Breast epithelium (tissue), 4 donors: ENCODE measurements at regions not wholly inside any gene's neighbourhood (a gene's known extent, or its start where the extent isn't known, plus 50 kb on each side); places are given as distances from the start of the nearest gene placed in this dataset.

Source experiments
- DNase-seq, 2 donors: peaks; one replicate each; pipeline ENCODE4 v3.0.0-alpha.2; 2019; ENCODE audit warnings: low spot score in 2 of 2
- H3K27ac ChIP-seq, 2 donors: fragments of 200-600 bp; sonication (generic) in 1 of 2; one replicate each; pipeline ENCODE4 v1.5.1; 2016 to 2019; ENCODE audit warnings: mild to moderate bottlenecking in 1 of 2
- H3K27me3 ChIP-seq, 2 donors: fragments of 200-600 bp; sonication (generic) in 1 of 2; one replicate each; pipeline versions ENCODE4 v1.5.1 to v1.6.0; 2017 to 2019; ENCODE audit warnings: control low read depth in 1 of 2, mild to moderate bottlenecking in 1 of 2
- H3K36me3 ChIP-seq: fragments of 200-600 bp; one replicate; pipeline ENCODE4 v1.5.1; 2019
- H3K4me1 ChIP-seq, 2 donors: fragments of 200-600 bp; sonication (generic); one replicate each; pipeline ENCODE4 v1.5.1; 2016 to 2019; ENCODE audit warnings: control low read depth in 1 of 2
- H3K4me3 ChIP-seq, 3 donors: fragments of 200-600 bp; sonication (generic); 1 replicate in 2 of 3; 2 replicates in 1 of 3; pipeline ENCODE4 v1.5.1; 2016 to 2019; ENCODE audit warnings: mild to moderate bottlenecking in 3 of 3, moderate library complexity in 2 of 3
- H3K9me3 ChIP-seq, 2 donors: fragments of 200-600 bp; sonication (generic) in 1 of 2; one replicate each; pipeline ENCODE4 v1.5.1; 2016 to 2019; ENCODE audit warnings: control low read depth in 1 of 2
- POLR2A ChIP-seq: fragments of 450-650 bp; IDR thresholded peaks from one replicate; pipeline ENCODE4 v1.6.1; 2016; ENCODE audit warnings: antibody characterized with exemption, mild to moderate bottlenecking, moderate library complexity
- POLR2AphosphoS5 ChIP-seq, 3 donors: sonication (generic); formaldehyde crosslinking; IDR thresholded peaks; one replicate each; pipeline ENCODE4 v1.6.1; 2017; ENCODE audit warnings: antibody characterized with exemption in 3 of 3
- intact Hi-C: fragments of 100-400 bp; cut with DNase I; formaldehyde crosslinking; loops from one replicate; pipeline ENCODE4 v1.15.1; 2023; ENCODE audit warnings: low total_unique reads
- TF ChIP-seq, protein P1 (sequence below), 3 donors: fragments of 450-650 bp; IDR thresholded peaks; one replicate each; pipeline ENCODE4 v1.5.1; 2016 to 2017; ENCODE audit warnings: antibody characterized with exemption in 3 of 3, mild to moderate bottlenecking in 3 of 3, moderate library complexity in 3 of 3

- Histone ChIP-seq H3K27ac (peak overlapping the region; percentile 52 to 93), H3K36me3 (no peaks in the 10 kb centered on the region), H3K9me3 (no peaks in the 10 kb centered on the region), H3K4me3 (no peak overlapping the region), H3K4me1 (peaks cover 0 to 3% of the 10 kb centered on the region in 2 donors), H3K27me3 (no peaks in the 10 kb centered on the region)
- peak in 1 of 2 donors; percentile 61 for DNase-seq
- TF ChIP-seq, protein P1, sequence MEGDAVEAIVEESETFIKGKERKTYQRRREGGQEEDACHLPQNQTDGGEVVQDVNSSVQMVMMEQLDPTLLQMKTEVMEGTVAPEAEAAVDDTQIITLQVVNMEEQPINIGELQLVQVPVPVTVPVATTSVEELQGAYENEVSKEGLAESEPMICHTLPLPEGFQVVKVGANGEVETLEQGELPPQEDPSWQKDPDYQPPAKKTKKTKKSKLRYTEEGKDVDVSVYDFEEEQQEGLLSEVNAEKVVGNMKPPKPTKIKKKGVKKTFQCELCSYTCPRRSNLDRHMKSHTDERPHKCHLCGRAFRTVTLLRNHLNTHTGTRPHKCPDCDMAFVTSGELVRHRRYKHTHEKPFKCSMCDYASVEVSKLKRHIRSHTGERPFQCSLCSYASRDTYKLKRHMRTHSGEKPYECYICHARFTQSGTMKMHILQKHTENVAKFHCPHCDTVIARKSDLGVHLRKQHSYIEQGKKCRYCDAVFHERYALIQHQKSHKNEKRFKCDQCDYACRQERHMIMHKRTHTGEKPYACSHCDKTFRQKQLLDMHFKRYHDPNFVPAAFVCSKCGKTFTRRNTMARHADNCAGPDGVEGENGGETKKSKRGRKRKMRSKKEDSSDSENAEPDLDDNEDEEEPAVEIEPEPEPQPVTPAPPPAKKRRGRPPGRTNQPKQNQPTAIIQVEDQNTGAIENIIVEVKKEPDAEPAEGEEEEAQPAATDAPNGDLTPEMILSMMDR (IDR thresholded peaks at IDR 0.05) = peak in 1 of 3 donors; percentile 24
- TF ChIP-seq POLR2AphosphoS5 (IDR thresholded peaks at IDR 0.05) (peak; percentile 41 to 68 (median 50)), POLR2A (peak; percentile 17)
- intact Hi-C loops = no loop called here
These were observed 165.6 kb upstream of the IER5L start for GRCh38 chr9:129343424-129344375.

DNA sequence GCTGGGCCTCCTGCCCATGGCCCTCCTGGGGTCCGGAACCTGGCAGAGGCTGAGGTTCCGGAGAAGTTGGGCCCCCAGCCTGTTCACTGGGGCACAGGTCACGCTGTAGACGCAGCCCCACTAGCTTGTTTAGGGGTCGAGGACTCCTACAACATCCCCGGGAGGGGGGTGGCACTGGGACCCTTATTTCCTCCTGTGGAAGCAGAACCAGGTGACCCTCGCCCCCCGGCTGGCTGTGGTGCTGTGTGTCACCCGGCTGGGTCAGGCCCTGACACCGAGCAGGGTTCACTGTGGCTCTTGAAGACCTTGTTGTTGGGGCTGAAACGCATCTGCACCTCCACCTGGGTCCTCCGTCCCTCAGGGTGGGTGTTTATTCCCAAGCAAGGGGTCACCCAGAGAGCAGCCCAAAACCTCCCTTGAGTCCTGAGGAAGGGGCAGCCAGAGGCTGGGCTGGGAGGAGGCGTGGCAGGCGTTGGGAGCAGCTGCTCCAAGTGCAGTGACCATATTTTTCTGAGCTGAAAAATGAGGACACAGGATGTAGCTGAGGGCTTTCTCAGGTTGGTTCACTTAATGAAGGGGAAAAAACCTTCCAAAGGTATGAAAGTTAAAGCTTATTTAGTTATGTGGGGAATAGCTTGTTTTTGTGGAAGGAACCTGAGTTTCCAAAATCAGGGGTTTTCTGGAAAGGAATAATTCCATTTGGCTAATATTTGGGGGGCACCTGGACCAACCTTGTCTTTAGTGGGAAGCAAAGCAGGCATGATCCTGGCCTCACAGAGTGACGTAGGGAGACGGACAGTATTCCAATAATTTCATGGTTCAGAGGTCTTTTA, 164.7 kb upstream of the IER5L start:
- DNase-seq = no peak
- intact Hi-C loops = no loop called here

GRCh38 chr9:129341987-129342348, 163.9 kb upstream of the IER5L start:
- peak overlapping the region in 1 of 2 donors; percentile 87 for H3K27ac ChIP-seq
- H3K4me1 ChIP-seq = peaks cover 0 to 3% of the 10 kb centered on the region in 2 donors
- no peak for DNase-seq
- H3K4me3 ChIP-seq = no peak overlapping the region
- H3K36me3 ChIP-seq = no peaks in the 10 kb centered on the region
- TF ChIP-seq POLR2AphosphoS5 (IDR thresholded peaks at IDR 0.05) (peak in 1 of 3 donors; percentile 1), POLR2A (no peak)
- intact Hi-C loops = no loop called here
- no peaks in the 10 kb centered on the region for H3K27me3 ChIP-seq
- no peaks in the 10 kb centered on the region for H3K9me3 ChIP-seq

More for the DNA sequence above, 164.7 kb upstream of the IER5L start:
- H3K4me1 ChIP-seq = peaks cover 0 to 3% of the 10 kb centered on the region in 2 donors
- peak overlapping the region; percentile 52 to 93 for H3K27ac ChIP-seq
- TF ChIP-seq POLR2A = no peak
- no peak for TF ChIP-seq POLR2AphosphoS5 (IDR thresholded peaks at IDR 0.05)
- TF ChIP-seq, protein P1 (IDR thresholded peaks at IDR 0.05) = no peak
- H3K27me3 ChIP-seq = no peaks in the 10 kb centered on the region
- no peaks in the 10 kb centered on the region for H3K36me3 ChIP-seq
- no peaks in the 10 kb centered on the region for H3K9me3 ChIP-seq
- no peak overlapping the region for H3K4me3 ChIP-seq

GRCh38 chr9:129341171-129341986, 163.3 kb upstream of the IER5L start:
- no peaks in the 10 kb centered on the region for H3K27me3 ChIP-seq
- peaks cover 1 to 4% of the 10 kb centered on the region in 2 donors for H3K4me1 ChIP-seq
- H3K4me3 ChIP-seq = no peak overlapping the region
- peak overlapping the region; percentile 64 to 87 for H3K27ac ChIP-seq
- H3K9me3 ChIP-seq = no peaks in the 10 kb centered on the region
- TF ChIP-seq POLR2A (no peak), POLR2AphosphoS5 (IDR thresholded peaks at IDR 0.05) (peak in 1 of 3 donors; percentile 32)
- no peak for DNase-seq
- H3K36me3 ChIP-seq = no peaks in the 10 kb centered on the region
- intact Hi-C loops = no loop called here

GRCh38 chr9:129340427-129341170, 162.5 kb upstream of the IER5L start:
- no peak for DNase-seq
- intact Hi-C loops = no loop called here
- Histone ChIP-seq H3K27ac (peak overlapping the region; percentile 64 to 87), H3K4me3 (no peak overlapping the region), H3K4me1 (peaks cover 9 to 12% of the 10 kb centered on the region in 2 donors), H3K9me3 (no peaks in the 10 kb centered on the region), H3K36me3 (no peaks in the 10 kb centered on the region), H3K27me3 (no peaks in the 10 kb centered on the region)
- no peak for TF ChIP-seq POLR2A
- TF ChIP-seq, protein P1 (IDR thresholded peaks at IDR 0.05) = no peak
- TF ChIP-seq POLR2AphosphoS5 (IDR thresholded peaks at IDR 0.05) = no peak
